GM23338 (cell line): ENCODE measurements at regions not wholly inside any gene's neighbourhood (a gene's known extent, or its start where the extent isn't known, plus 50 kb on each side); places are given as distances from the start of the nearest gene placed in this dataset.

Experiments
- ATAC-seq: fragments of 200-7000 bp; cut with Tn5 transposase; 3 replicates; pipeline ENCODE4 v1.9.1; 2020
- DNase-seq: peaks from one replicate; pipeline ENCODE4 v3.0.0-alpha.2; 2015; ENCODE audit warnings: low spot score
- H2AFZ ChIP-seq: fragments of 200-600 bp; sonication (generic); 2 replicates; pipeline ENCODE4 v1.8.0; 2016; ENCODE audit warnings: antibody characterized with exemption, mild to moderate bottlenecking, moderate library complexity
- H3F3A ChIP-seq: fragments of 200-600 bp; sonication (generic); replicated peaks from 2 replicates; pipeline ENCODE4 v1.8.0; 2017; ENCODE audit warnings: antibody characterized with exemption, mixed run types, low read depth
- H3K27ac ChIP-seq: fragments of 200-600 bp; sonication (generic); 2 replicates; pipeline ENCODE4 v1.6.1; 2016; ENCODE audit warnings: low read depth
- H3K27me3 ChIP-seq: fragments of 200-600 bp; sonication (generic); 2 replicates; pipeline ENCODE4 v1.8.0; 2016; ENCODE audit warnings: mild to moderate bottlenecking, mixed run types, moderate library complexity; ENCODE audit not compliant: insufficient read depth
- H3K36me3 ChIP-seq: fragments of 200-600 bp; sonication (generic); 2 replicates; pipeline ENCODE4 v1.8.0; 2016; ENCODE audit warnings: mild to moderate bottlenecking; ENCODE audit not compliant: insufficient read depth
- H3K4me1 ChIP-seq: fragments of 200-600 bp; sonication (generic); 2 replicates; pipeline ENCODE4 v1.8.0; 2016; ENCODE audit warnings: mild to moderate bottlenecking, moderate library complexity; ENCODE audit not compliant: insufficient read depth
- H3K4me2 ChIP-seq: fragments of 200-600 bp; sonication (generic); 2 replicates; pipeline ENCODE4 v1.7.1; 2017; ENCODE audit warnings: mixed run types
- H3K4me3 ChIP-seq: fragments of 200-600 bp; sonication (generic); 2 replicates; pipeline ENCODE4 v1.6.1; 2016; ENCODE audit warnings: mixed run types
- H3K79me2 ChIP-seq: fragments of 200-600 bp; sonication (generic); replicated peaks from 2 replicates; pipeline ENCODE4 v1.8.0; 2017; ENCODE audit warnings: mild to moderate bottlenecking; ENCODE audit not compliant: insufficient read depth
- H3K9me2 ChIP-seq: fragments of 200-600 bp; sonication (generic); 2 replicates; pipeline ENCODE4 v1.8.0; 2017; ENCODE audit not compliant: insufficient read depth
- H4K20me1 ChIP-seq: fragments of 200-600 bp; sonication (generic); replicated peaks from 2 replicates; pipeline ENCODE4 v1.8.0; 2017; ENCODE audit warnings: mild to moderate bottlenecking; ENCODE audit not compliant: insufficient read depth
- H3K27ac Mint-ChIP-seq: 2 replicates; pipeline ENCODE4 v1.8.0; 2020; ENCODE audit warnings: inconsistent platforms, mild to moderate bottlenecking, moderate library complexity, mixed read lengths
- H3K27me3 Mint-ChIP-seq: 3 replicates; pipeline ENCODE4 v1.8.0; 2022; ENCODE audit warnings: low read depth, mild to moderate bottlenecking, moderate library complexity, mixed read lengths, inconsistent platforms; ENCODE audit not compliant: insufficient read depth, poor library complexity
- H3K36me3 Mint-ChIP-seq: 3 replicates; pipeline ENCODE4 v1.8.0; 2021; ENCODE audit warnings: low read depth, mild to moderate bottlenecking, inconsistent platforms, moderate library complexity, mixed read lengths
- H3K4me1 Mint-ChIP-seq: 3 replicates; pipeline ENCODE4 v1.8.0; 2020; ENCODE audit warnings: mild to moderate bottlenecking, inconsistent platforms, mixed read lengths
- H3K4me3 Mint-ChIP-seq: 3 replicates; pipeline ENCODE4 v1.8.0; 2021; ENCODE audit warnings: moderate library complexity, mild to moderate bottlenecking, inconsistent platforms, mixed read lengths
- H3K9me3 Mint-ChIP-seq: 3 replicates; pipeline ENCODE4 v1.8.0; 2020; ENCODE audit warnings: moderate library complexity, mild to moderate bottlenecking, inconsistent platforms, mixed read lengths
- ETS1 ChIP-seq: IDR thresholded peaks from 2 replicates; pipeline ENCODE4 v1.6.1; 2016; ENCODE audit warnings: antibody characterized with exemption
- EZH2phosphoT487 ChIP-seq: fragments of 200-600 bp; sonication (generic); IDR thresholded peaks from one replicate; pipeline ENCODE4 v1.8.1; 2018; ENCODE audit warnings: antibody characterized with exemption; ENCODE audit not compliant: unreplicated experiment
- JUNB ChIP-seq: IDR thresholded peaks from one replicate; pipeline ENCODE4 v1.6.1; 2016; ENCODE audit warnings: antibody characterized with exemption; ENCODE audit not compliant: unreplicated experiment
- NANOG ChIP-seq: IDR thresholded peaks from 2 replicates; pipeline ENCODE4 v1.6.1; 2016; ENCODE audit warnings: antibody characterized with exemption, borderline replicate concordance
- POLR2AphosphoS5 ChIP-seq: IDR thresholded peaks from 2 replicates; pipeline ENCODE4 v1.6.1; 2016; ENCODE audit warnings: antibody characterized with exemption, low read depth
- ZNF114 ChIP-seq: fragments of 250-450 bp; sonication (Bioruptor Pico); IDR thresholded peaks from 2 replicates; pipeline ENCODE4 v1.5.0; 2020; ENCODE audit warnings: mild to moderate bottlenecking, moderate library complexity
- ZNF331 ChIP-seq: fragments of 250-450 bp; sonication (Bioruptor Pico); IDR thresholded peaks from 2 replicates; pipeline ENCODE4 v1.5.0; 2020; ENCODE audit warnings: low read depth, mild to moderate bottlenecking, moderate library complexity
- ZNF462 ChIP-seq: fragments of 250-450 bp; sonication (Bioruptor Pico); IDR thresholded peaks from 2 replicates; pipeline ENCODE4 v1.5.0; 2020; ENCODE audit warnings: mild to moderate bottlenecking, moderate library complexity

- TF ChIP-seq ZNF462 (CRISPR knock-in tag) (no peak), ZNF331 (CRISPR knock-in tag) (no peak), POLR2AphosphoS5 (no peak)
Measured at GRCh38 chr4:164410401-164410800, 343.5 kb upstream of the SMIM31 start (continued).

GRCh38 chr4:164412246-164412645 lies 341.7 kb upstream of the SMIM31 start:
- no peaks in the 10 kb centered on the region for H3F3A ChIP-seq
- Mint-ChIP-seq H3K27ac (no peak overlapping the region; the same call in 1 of the 2 replicates), H3K4me1 (no peaks in the 10 kb centered on the region), H3K36me3 (no peaks in the 10 kb centered on the region), H3K4me3 (no peak overlapping the region), H3K9me3 (no peaks in the 10 kb centered on the region), H3K27me3 (no peaks in the 10 kb centered on the region)
- no peak overlapping the region for H3K27ac ChIP-seq
- peaks cover 3% of the 10 kb centered on the region; the same call in 1 of the 2 replicates for H3K36me3 ChIP-seq
- H2AFZ ChIP-seq, result no peak overlapping the region
- no peaks in the 10 kb centered on the region for H3K9me2 ChIP-seq
- H3K4me3 ChIP-seq, result no peak overlapping the region
- H3K79me2 ChIP-seq, result no peaks in the 10 kb centered on the region
- H3K4me1 ChIP-seq, result no peaks in the 10 kb centered on the region
- no peaks in the 10 kb centered on the region for H4K20me1 ChIP-seq
- DNase-seq (no peak), ATAC-seq (no peak)
- H3K4me2 ChIP-seq, result no peak overlapping the region
- no peaks in the 10 kb centered on the region for H3K27me3 ChIP-seq
- TF ChIP-seq POLR2AphosphoS5, result no peak
- no peak for TF ChIP-seq ZNF462 (CRISPR knock-in tag)
- no peak for TF ChIP-seq EZH2phosphoT487
- no peak for TF ChIP-seq ZNF331 (CRISPR knock-in tag)
- TF ChIP-seq NANOG, result no peak
- no peak for TF ChIP-seq JUNB
- TF ChIP-seq ZNF114, result no peak
- TF ChIP-seq ETS1, result no peak
